Brain microvascular endothelial cell (primary cell): ENCODE measurements at regions not wholly inside any gene's neighbourhood (a gene's known extent, or its start where the extent isn't known, plus 50 kb on each side); places are given as distances from the start of the nearest gene placed in this dataset.

ENCODE experiments used
- DNase-seq: peaks from one replicate; pipeline ENCODE4 v3.0.0-alpha.2; 2020
- H3K27ac ChIP-seq: fragments of 250-450 bp; sonication (Bioruptor Pico); 2 replicates; pipeline ENCODE4 v1.5.1; 2020; ENCODE audit warnings: mild to moderate bottlenecking, moderate library complexity
- H3K27me3 ChIP-seq: fragments of 250-450 bp; sonication (Bioruptor Pico); replicated peaks from 2 replicates; pipeline ENCODE4 v1.5.1; 2020; ENCODE audit warnings: mild to moderate bottlenecking
- H3K36me3 ChIP-seq: fragments of 250-450 bp; sonication (Bioruptor Pico); replicated peaks from 2 replicates; pipeline ENCODE4 v1.5.1; 2020; ENCODE audit warnings: mild to moderate bottlenecking
- H3K4me3 ChIP-seq: 2 replicates; pipeline ENCODE4 v1.5.1; 2011; ENCODE audit warnings: low read depth, mild to moderate bottlenecking, control low read depth, low read length, moderate library complexity
- CTCF ChIP-seq: IDR thresholded peaks from 2 replicates; pipeline ENCODE4 v1.5.1; 2011; ENCODE audit warnings: low read depth, mild to moderate bottlenecking, moderate library complexity, low read length, control low read depth, inconsistent platforms; ENCODE audit errors: missing control alignments
- in situ Hi-C: cut with HindIII; loops from 2 replicates; pipeline ENCODE4 v1.10.0; 2017; ENCODE audit warnings: low sequenced_read_pairs, low pct_ligation_motif_present

GRCh38 chr5:122228728-122229392 lies 83.2 kb upstream of the SNCAIP start:
- in situ Hi-C loops: no loop called here
- Histone ChIP-seq H3K4me3 (no peak overlapping the region), H3K27me3 (no peaks in the 10 kb centered on the region), H3K36me3 (no peaks in the 10 kb centered on the region), H3K27ac (no peak overlapping the region)
- no peak for TF ChIP-seq CTCF
- DNase-seq: no peak

- Histone ChIP-seq H3K27ac (no peak overlapping the region), H3K27me3 (no peaks in the 10 kb centered on the region), H3K4me3 (no peak overlapping the region), H3K36me3 (no peaks in the 10 kb centered on the region)
- DNase-seq: no peak
- in situ Hi-C loops: no loop called here
- TF ChIP-seq CTCF: no peak
Measured at GRCh38 chr5:122229551-122229950, 82.5 kb upstream of the SNCAIP start.

GRCh38 chr5:122236270-122237040 lies 75.6 kb upstream of the SNCAIP start:
- no peaks in the 10 kb centered on the region for H3K36me3 ChIP-seq
- DNase-seq: no peak
- H3K27ac ChIP-seq: no peak overlapping the region
- in situ Hi-C loops: no loop called here
- TF ChIP-seq CTCF: no peak
- H3K27me3 ChIP-seq: no peaks in the 10 kb centered on the region
- H3K4me3 ChIP-seq: no peak overlapping the region

- Histone ChIP-seq H3K27me3 (no peaks in the 10 kb centered on the region), H3K27ac (no peak overlapping the region), H3K4me3 (no peak overlapping the region), H3K36me3 (no peaks in the 10 kb centered on the region)
- in situ Hi-C loops: no loop called here
- no peak for TF ChIP-seq CTCF
- no peak for DNase-seq
Measured at GRCh38 chr5:122237906-122238305, 74.1 kb upstream of the SNCAIP start.

GRCh38 chr5:122252319-122252718 lies 59.7 kb upstream of the SNCAIP start:
- Histone ChIP-seq H3K4me3 (no peak overlapping the region), H3K27ac (no peak overlapping the region), H3K27me3 (no peaks in the 10 kb centered on the region), H3K36me3 (no peaks in the 10 kb centered on the region)
- no peak for DNase-seq
- in situ Hi-C loops: no loop called here
- no peak for TF ChIP-seq CTCF

GRCh38 chr5:122253794-122254193 lies 58.2 kb upstream of the SNCAIP start:
- no peak for DNase-seq
- TF ChIP-seq CTCF: no peak
- Histone ChIP-seq H3K36me3 (no peaks in the 10 kb centered on the region), H3K27ac (no peak overlapping the region), H3K27me3 (no peaks in the 10 kb centered on the region), H3K4me3 (no peak overlapping the region)
- in situ Hi-C loops: no loop called here
